ENCODE measurements at regions not wholly inside any gene's neighbourhood (a gene's known extent, or its start where the extent isn't known, plus 50 kb on each side); places are given as distances from the start of the nearest gene placed in this dataset.
"Not testable (repeated sequence)": the region's sequence is repeated elsewhere in the genome, so short reads cannot be mapped to it uniquely, and the experiment has no call there.

DNA sequence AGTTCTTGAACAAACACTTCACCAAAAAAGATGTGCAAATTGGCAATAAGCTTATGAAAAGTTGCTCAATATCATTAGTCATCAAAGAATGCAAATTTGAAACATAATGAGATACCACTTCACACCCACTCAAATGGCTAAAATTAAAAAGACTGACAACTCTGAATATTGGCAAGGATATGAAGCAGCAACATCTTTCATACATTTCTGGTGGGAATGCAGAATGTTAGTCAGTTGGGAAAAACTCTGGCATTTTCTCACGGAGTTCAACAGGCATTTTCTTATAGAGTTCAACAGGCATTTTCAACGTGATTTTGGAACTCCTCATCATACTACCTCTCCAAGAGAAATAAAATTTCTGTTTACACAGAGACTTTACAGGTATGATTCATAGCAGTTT is 297.4 kb upstream of the MAGEC2 start:
- H3K36me3 ChIP-seq, result no peaks in the 10 kb centered on the region
- H3K9me3 ChIP-seq, result no peaks in the 10 kb centered on the region
- no peak overlapping the region for H3K27ac ChIP-seq
- no peak overlapping the region for H3K4me3 ChIP-seq
- H3K4me1 ChIP-seq, result no peaks in the 10 kb centered on the region
- DNase-seq, result no peak
- no peaks in the 10 kb centered on the region for H3K27me3 ChIP-seq
- TF ChIP-seq POLR2A (IDR thresholded peaks at IDR 0.05), result no peak
- TF ChIP-seq, protein P1, sequence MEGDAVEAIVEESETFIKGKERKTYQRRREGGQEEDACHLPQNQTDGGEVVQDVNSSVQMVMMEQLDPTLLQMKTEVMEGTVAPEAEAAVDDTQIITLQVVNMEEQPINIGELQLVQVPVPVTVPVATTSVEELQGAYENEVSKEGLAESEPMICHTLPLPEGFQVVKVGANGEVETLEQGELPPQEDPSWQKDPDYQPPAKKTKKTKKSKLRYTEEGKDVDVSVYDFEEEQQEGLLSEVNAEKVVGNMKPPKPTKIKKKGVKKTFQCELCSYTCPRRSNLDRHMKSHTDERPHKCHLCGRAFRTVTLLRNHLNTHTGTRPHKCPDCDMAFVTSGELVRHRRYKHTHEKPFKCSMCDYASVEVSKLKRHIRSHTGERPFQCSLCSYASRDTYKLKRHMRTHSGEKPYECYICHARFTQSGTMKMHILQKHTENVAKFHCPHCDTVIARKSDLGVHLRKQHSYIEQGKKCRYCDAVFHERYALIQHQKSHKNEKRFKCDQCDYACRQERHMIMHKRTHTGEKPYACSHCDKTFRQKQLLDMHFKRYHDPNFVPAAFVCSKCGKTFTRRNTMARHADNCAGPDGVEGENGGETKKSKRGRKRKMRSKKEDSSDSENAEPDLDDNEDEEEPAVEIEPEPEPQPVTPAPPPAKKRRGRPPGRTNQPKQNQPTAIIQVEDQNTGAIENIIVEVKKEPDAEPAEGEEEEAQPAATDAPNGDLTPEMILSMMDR (IDR thresholded peaks at IDR 0.05), result no peak

DNA sequence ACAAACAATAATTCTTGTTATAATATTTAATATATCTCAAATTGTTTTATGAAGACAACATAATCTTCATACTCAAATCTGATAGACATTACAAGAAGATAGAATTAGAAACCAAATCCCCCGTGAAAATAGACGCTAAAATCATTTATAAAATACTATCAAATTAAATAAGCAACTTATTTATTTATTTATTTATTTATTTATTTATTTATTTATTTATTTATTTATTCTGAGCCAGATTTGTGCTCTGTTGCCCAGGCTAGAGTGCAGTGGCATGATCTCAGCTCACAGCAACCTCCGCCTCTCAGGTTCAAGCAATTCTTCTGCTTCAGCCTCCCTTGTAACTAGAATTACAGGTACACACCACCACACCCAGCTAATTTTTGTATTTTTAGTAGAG is 294.9 kb upstream of the MAGEC2 start:
- no peaks in the 10 kb centered on the region for H3K36me3 ChIP-seq
- no peak for TF ChIP-seq POLR2A (IDR thresholded peaks at IDR 0.05)
- TF ChIP-seq, protein P1 (IDR thresholded peaks at IDR 0.05), result no peak
- H3K27ac ChIP-seq, result no peak overlapping the region
- no peak for DNase-seq
- H3K4me1 ChIP-seq, result no peaks in the 10 kb centered on the region
- H3K4me3 ChIP-seq, result no peak overlapping the region
- no peaks in the 10 kb centered on the region for H3K9me3 ChIP-seq
- H3K27me3 ChIP-seq, result no peaks in the 10 kb centered on the region

- Histone ChIP-seq H3K9me3 (no peaks in the 10 kb centered on the region), H3K4me3 (no peak overlapping the region), H3K36me3 (no peaks in the 10 kb centered on the region), H3K27me3 (no peaks in the 10 kb centered on the region), H3K4me1 (no peaks in the 10 kb centered on the region), H3K27ac (no peak overlapping the region)
- DNase-seq, result no peak
- TF ChIP-seq, protein P1 (IDR thresholded peaks at IDR 0.05), result no peak
- no peak for TF ChIP-seq POLR2A (IDR thresholded peaks at IDR 0.05)
These were observed 278.9 kb upstream of the MAGEC2 start for GRCh38 chrX:142483965-142484364.

- TF ChIP-seq, protein P1 (IDR thresholded peaks at IDR 0.05), result no peak
- TF ChIP-seq POLR2A (IDR thresholded peaks at IDR 0.05), result no peak
These were observed 241.3 kb upstream of the MAGEC2 start for GRCh38 chrX:142446349-142446748.

GRCh38 chrX:142428916-142429315 is 223.8 kb upstream of the MAGEC2 start:
- H3K27ac ChIP-seq, result no peak overlapping the region
- H3K4me3 ChIP-seq, result no peak overlapping the region
- H3K9me3 ChIP-seq, result no peaks in the 10 kb centered on the region
- no peaks in the 10 kb centered on the region for H3K4me1 ChIP-seq
- no peak for DNase-seq
- TF ChIP-seq POLR2A (IDR thresholded peaks at IDR 0.05), result no peak
- TF ChIP-seq, protein P1 (IDR thresholded peaks at IDR 0.05), result no peak
- H3K27me3 ChIP-seq, result no peaks in the 10 kb centered on the region
- H3K36me3 ChIP-seq, result no peaks in the 10 kb centered on the region

More at GRCh38 chrX:142446349-142446748, 241.3 kb upstream of the MAGEC2 start:
- Histone ChIP-seq H3K4me1 (no peaks in the 10 kb centered on the region), H3K9me3 (no peaks in the 10 kb centered on the region), H3K4me3 (no peak overlapping the region), H3K27ac (no peak overlapping the region), H3K27me3 (no peaks in the 10 kb centered on the region), H3K36me3 (no peaks in the 10 kb centered on the region)
- no peak for DNase-seq

DNA sequence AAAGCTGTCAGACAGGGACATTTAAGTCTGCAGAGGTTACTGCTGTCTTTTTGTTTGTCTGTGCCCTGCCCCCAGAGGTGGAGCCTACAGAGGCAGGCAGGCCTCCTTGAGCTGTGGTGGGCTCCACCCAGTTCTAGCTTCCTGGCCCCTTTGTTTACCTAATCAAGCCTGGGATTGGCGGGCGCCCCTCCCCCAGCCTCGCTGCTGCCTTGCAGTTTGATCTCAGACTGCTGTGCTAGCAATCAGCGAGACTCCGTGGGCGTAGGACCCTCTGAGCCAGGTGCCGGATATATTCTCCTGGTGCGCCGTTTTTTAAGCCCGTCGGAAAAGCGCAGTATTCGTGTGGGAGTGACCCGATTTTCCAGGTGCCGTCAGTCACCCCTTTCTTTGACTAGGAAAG is 185.9 kb upstream of the MAGEC2 start:
- not testable (repeated sequence) for H3K27ac ChIP-seq, H3K4me3 ChIP-seq, DNase-seq, H3K9me3 ChIP-seq, H3K4me1 ChIP-seq, H3K36me3 ChIP-seq, H3K27me3 ChIP-seq
